Activated naive CD4-positive, alpha-beta T cell treated with anti-CD3 and anti-CD28 coated beads, Interleukin-2, amount 50 U/mL, for 72 hours (primary cell): ENCODE measurements at regions not wholly inside any gene's neighbourhood (a gene's known extent, or its start where the extent isn't known, plus 50 kb on each side); places are given as distances from the start of the nearest gene placed in this dataset.
A peak's percentile ranks its signal among the peaks of the same experiment; 100 is the strongest.

ENCODE experiments used
- ATAC-seq, 2 donors: fragments of 150-1000 bp; cut with Tn5 transposase; 2 replicates each; pipeline ENCODE4 v1.10.0; 2021; ENCODE audit warnings: mild to moderate bottlenecking in 2 of 2, moderate library complexity in 2 of 2
- DNase-seq, 2 donors: peaks; one replicate each; pipeline ENCODE4 v3.0.0; 2021 to 2022; ENCODE audit warnings: low spot score in 2 of 2
- H3K27ac Mint-ChIP-seq, 2 donors: one replicate each; pipeline ENCODE4 v1.8.0; 2022; ENCODE audit warnings: mild to moderate bottlenecking in 2 of 2, mixed read lengths in 2 of 2
- H3K36me3 Mint-ChIP-seq, 2 donors: one replicate each; pipeline ENCODE4 v1.8.0; 2022; ENCODE audit warnings: mixed read lengths in 2 of 2
- H3K9me3 Mint-ChIP-seq, 2 donors: one replicate each; pipeline ENCODE4 v1.8.0; 2022; ENCODE audit warnings: mixed read lengths in 2 of 2

DNA sequence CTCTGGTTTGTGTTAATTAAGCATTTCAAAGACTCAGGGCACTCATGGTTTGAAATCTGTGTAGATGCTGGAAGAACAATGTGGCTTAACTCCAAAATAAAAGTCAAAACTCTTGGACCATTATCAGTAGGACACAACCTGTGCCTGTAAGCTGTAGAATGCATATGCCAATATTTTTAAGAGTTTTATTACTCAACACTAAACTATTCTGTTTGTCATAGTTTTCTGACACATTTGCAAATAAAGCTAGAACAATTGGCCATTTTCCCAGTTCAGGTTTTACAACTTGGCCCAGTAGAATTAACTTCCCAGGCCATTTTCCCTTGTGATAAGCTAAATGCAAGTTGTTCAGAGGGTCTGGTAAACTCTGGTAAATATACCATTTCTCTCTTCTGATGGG is 713.1 kb downstream of the CBLN2 start:
- ATAC-seq (no peak), DNase-seq (no peak)
- Mint-ChIP-seq H3K27ac (no peak overlapping the region), H3K9me3 (peaks cover 0 to 3% of the 10 kb centered on the region in 2 donors), H3K36me3 (no peaks in the 10 kb centered on the region)

DNA sequence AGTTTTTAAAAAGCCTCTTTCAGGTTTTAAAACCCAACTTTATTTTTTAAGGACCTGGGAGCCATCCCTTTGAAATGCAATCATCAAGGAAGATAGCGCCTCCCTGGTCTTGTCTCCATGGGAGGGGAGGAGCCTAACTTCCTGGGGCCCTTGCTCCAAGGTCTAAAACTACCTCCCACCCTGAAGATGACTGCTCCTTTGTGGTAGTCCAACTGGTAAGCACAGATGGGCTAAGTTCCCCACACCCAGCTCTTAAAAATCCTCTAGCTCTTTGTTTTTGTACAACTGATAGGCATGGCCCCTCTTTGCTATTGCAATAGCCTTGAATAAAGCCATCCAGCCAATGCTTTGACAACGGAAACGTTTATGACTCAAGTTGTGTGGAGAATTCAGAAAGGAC is 716.8 kb downstream of the CBLN2 start:
- Mint-ChIP-seq H3K36me3 (no peaks in the 10 kb centered on the region), H3K27ac (no peak overlapping the region), H3K9me3 (peaks cover 0 to 4% of the 10 kb centered on the region in 2 donors)
- DNase-seq (no peak), ATAC-seq (no peak)

DNA sequence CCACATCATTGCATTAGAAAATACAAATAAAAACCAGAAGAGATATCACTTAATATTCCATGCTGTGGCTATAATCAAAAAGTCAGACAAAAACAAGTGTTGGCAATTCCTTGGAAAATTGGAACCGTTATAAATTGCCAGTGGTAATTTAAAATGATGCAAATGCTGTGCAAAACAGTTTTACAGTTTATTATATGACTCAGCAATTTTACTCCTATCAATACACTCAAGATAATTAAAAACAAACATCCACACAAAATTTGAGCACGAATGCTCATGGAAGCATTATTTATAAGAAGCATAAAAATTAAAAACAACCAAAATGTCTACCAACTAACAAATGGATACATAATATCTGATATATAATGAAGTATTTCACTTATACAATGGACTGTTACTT is 728.8 kb downstream of the CBLN2 start:
- Mint-ChIP-seq H3K9me3 (peaks cover 0 to 4% of the 10 kb centered on the region in 2 donors), H3K36me3 (no peaks in the 10 kb centered on the region), H3K27ac (no peak overlapping the region)
- ATAC-seq (no peak), DNase-seq (no peak)

DNA sequence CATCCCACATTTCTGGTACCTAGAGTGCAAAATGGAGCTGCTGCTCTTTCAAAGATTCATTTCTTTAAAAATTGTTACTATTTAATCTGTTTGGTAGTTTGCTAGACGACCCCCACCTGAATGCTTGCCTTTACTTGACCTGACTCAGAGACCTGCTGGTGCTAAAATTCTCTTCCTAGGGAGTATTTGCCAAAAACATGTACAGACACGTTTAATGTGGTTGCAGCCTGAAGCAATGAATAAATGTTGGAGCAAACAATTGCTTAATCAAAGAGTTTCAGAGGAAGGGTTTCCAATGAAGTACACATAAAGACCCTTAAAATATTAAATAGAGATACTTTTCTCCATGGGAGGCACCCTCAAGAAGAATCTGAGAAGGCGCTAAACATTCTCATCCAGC is 734.4 kb downstream of the CBLN2 start:
- Mint-ChIP-seq H3K9me3 (peaks cover 4 to 5% of the 10 kb centered on the region in 2 donors), H3K36me3 (no peaks in the 10 kb centered on the region), H3K27ac (no peak overlapping the region)
- no peak for ATAC-seq
- no peak for DNase-seq

DNA sequence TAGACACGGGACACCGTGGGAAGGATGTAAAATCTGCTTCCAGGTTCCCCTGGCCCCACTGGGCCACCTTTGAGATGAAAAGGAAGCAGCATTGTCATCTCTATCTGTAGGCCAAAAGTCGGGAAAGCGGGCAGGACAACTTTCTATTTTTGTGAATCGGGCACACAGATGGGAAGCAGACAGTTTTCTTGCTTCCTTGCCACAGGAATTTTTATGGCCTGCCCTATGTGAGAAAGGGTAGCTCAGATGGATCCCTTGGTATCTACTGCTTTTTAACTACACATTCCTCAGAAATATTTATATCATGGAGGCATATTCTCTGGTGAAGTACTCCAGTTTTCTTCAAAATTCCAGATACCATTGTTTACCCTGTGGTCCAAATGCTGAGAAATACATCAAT is 735.5 kb downstream of the CBLN2 start:
- no peak overlapping the region for H3K27ac Mint-ChIP-seq
- DNase-seq (no peak), ATAC-seq (no peak)
- peaks cover 10 to 11% of the 10 kb centered on the region in 2 donors for H3K9me3 Mint-ChIP-seq
- no peaks in the 10 kb centered on the region for H3K36me3 Mint-ChIP-seq

DNA sequence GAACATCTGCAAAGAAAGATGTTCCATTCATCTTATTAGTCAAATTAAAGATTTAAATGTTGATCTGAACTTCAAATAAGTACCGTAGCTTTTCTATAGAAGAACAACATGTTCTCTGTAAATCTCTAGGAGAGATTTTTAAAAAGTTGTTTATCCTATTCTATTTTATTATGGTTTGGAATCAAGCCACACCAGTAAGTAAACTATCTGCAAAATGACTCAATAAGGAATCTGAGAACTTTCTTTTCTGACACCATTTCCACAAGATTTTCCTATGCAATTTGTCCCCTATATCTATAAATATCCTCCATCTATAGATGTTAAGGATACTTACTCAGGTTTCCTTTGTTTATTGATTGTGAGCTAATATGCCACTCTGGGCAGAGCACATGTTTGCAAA is 736.6 kb downstream of the CBLN2 start:
- DNase-seq (no peak), ATAC-seq (no peak)
- Mint-ChIP-seq H3K36me3 (no peaks in the 10 kb centered on the region), H3K27ac (no peak overlapping the region), H3K9me3 (peaks cover 10 to 11% of the 10 kb centered on the region in 2 donors)

DNA sequence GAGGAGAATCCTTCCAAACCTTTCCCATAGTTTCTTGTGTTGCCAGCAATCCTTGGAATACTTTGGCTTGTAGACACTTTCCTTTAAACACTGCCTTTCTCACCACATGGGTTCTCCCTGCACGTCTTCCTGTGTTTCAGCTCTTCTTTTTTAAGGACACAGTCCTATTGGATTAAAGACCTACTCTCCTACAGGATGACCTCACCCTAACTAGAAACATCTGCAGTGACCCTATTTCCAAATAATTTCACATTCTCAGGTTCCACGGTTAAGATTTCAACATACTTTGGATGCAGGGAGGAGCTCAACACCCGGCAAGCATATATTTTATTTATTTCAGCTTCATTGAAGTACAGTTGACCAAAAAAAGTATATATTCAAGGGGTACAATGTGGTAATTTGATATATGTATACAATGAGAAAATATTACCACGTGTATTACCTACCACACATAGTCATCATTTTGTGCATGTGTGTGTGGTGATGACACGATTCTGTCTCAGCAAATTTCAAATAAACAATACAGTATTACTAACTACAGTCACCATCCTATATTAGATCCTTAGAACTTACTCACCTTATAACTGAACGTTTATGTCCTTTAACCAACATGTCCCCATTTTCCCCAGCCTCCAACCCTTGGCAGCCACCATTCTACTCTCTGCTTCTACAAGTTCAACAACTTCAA is 745.0 kb downstream of the CBLN2 start:
- Mint-ChIP-seq H3K36me3 (no peaks in the 10 kb centered on the region), H3K27ac (no peak overlapping the region), H3K9me3 (peaks cover 5 to 8% of the 10 kb centered on the region in 2 donors)
- ATAC-seq: no peak
- no peak for DNase-seq

DNA sequence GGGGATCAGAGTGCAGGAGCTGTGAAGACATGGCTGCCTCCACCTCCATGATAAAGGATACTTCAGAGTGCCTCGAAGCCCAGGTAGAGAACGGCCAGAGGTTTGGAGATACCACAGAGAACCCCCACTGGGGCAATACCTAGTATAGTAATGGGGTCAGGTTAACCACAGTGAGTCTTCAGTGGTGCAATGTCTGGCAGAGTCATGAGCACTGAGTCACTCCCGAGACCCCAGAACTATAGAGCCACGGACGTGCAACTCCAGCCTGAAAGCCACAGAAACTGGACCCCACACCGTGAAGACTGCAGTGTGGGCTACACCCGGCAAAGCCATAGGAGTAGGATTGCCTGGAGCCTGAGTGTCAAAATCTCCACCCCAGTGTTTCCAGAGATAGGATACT is 746.6 kb downstream of the CBLN2 start:
- Mint-ChIP-seq H3K36me3 (no peaks in the 10 kb centered on the region), H3K27ac (no peak overlapping the region), H3K9me3 (peaks cover 0 to 3% of the 10 kb centered on the region in 2 donors)
- no peak for ATAC-seq
- DNase-seq: no peak

DNA sequence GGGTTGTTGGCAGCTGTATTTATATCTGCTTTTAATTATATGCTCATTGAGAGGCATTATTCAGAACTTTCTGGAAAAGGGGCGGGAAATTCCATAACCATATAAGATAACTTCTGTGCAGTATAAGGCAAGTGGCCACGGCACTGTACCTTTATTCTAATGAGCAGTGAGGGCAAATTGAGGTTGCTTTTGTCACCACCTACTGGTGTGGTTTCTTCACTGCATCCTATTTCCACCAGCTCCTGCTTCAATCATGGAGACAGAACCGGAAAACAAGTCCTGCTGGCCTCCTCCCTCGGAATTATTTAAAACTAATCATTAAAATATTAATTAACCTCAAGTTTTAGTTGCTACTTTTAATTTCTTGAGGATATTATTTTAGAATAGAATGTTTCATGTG is 759.4 kb downstream of the CBLN2 start:
- Mint-ChIP-seq H3K36me3 (no peaks in the 10 kb centered on the region), H3K9me3 (no peaks in the 10 kb centered on the region), H3K27ac (no peak overlapping the region)
- peak in 1 of 2 donors; percentile 9 for DNase-seq
- peak; percentile 29 to 55 for ATAC-seq

DNA sequence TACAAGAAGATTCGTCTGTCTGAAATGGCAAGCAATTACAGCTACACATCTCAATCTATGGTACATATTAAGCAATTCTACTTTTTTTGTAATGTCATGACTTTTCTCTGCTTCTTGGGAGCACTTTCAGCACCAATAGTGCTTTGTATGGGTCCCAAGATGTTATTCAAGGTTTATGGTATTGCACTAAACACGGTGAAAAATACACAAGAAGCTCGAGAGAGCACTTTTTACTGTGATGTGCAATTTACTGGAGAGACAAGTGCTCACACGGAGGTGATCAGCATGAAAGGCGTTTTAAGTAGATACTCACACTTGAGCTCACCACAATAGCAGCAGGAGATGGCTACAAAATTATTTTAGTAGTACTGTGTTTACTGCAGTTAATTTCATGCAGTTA is 783.6 kb downstream of the CBLN2 start:
- ATAC-seq (no peak), DNase-seq (no peak)
- H3K36me3 Mint-ChIP-seq: no peaks in the 10 kb centered on the region
- H3K27ac Mint-ChIP-seq: no peak overlapping the region
- H3K9me3 Mint-ChIP-seq: peaks cover 4 to 12% of the 10 kb centered on the region in 2 donors

DNA sequence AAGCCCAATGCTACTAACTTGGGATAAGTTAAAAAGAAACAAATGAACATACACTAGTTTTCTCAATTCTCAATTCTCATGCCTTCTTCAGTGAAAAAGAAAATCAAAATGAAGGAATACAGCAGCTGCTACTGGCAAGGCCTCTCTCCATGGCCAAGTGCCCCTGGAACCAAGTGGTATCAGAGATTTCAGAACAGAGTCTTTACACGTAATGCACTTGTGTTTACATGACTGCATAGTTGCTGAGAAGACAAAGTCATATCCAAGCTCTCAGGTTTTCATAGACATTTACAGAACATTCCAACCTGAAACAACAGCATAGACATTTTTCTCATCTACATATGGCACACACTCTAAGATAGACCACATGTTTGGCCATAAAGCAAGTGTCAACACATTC is 789.9 kb downstream of the CBLN2 start:
- Mint-ChIP-seq H3K27ac (no peak overlapping the region), H3K36me3 (no peaks in the 10 kb centered on the region), H3K9me3 (peaks cover 4 to 5% of the 10 kb centered on the region in 2 donors)
- ATAC-seq (no peak), DNase-seq (no peak)

DNA sequence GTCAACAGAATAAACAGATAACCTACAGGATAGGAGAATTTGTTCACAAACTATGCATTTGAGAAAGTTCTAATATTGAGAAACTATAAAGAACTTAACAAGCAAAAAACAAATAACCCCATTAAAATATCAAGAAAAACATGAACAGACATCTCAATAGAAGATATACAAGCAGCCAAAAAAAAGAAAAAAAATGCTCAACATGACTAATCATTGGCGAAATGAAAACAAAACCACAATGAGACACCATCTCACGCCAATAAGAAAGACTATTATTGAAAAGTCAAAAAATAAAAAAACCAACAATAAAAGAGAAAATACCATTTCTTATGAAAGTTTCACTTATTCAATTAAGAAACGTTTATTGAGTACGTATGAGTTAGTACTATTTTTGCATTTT is 800.5 kb downstream of the CBLN2 start:
- peaks cover 0 to 5% of the 10 kb centered on the region in 2 donors for H3K36me3 Mint-ChIP-seq
- peaks cover 7 to 12% of the 10 kb centered on the region in 2 donors for H3K9me3 Mint-ChIP-seq
- H3K27ac Mint-ChIP-seq: no peak overlapping the region
- ATAC-seq (no peak), DNase-seq (no peak)

DNA sequence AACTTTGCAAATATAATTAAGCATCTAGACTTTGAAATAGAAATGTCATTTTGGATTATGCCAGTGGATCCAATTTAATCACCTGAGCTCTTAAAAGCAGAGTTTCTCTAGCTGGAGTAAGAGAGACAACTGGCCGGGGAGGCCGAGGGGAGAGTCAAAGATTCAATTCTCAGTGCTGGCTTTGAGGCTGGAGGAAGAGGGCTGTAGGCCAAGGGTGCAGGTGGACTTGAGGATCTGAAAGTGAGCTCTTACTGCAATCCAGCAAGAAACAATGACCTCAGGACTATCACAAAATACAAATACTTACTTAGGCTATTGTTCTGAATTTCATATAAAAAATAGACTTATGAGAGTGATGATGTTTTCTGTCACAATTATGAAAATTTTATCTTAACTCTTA is 814.5 kb downstream of the CBLN2 start:
- Mint-ChIP-seq H3K27ac (no peak overlapping the region), H3K36me3 (no peaks in the 10 kb centered on the region), H3K9me3 (peaks cover 0 to 4% of the 10 kb centered on the region in 2 donors)
- no peak for ATAC-seq
- no peak for DNase-seq

DNA sequence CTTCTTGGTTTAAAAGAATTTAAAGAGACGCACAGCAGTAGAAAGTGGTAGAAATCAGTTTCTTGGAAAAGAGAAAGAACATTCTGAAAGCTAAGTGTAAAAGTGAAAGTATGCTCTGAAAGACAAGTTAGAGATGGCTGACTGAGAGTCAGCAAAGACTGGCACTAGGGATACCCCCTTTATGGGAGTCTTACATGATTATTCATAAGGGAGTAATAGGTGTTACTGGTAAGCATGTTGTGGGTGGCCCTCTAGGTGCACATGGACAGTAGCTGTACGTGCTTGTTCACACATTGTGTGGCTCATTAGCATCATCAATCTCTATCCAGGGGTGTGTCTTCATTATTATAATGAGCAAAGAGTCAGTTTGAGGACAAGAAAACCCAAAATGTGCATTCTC is 816.2 kb downstream of the CBLN2 start:
- ATAC-seq: peak in 1 of 2 donors; percentile 69
- H3K9me3 Mint-ChIP-seq: peaks cover 0 to 4% of the 10 kb centered on the region in 2 donors
- H3K36me3 Mint-ChIP-seq: no peaks in the 10 kb centered on the region
- no peak overlapping the region for H3K27ac Mint-ChIP-seq
- DNase-seq: no peak

DNA sequence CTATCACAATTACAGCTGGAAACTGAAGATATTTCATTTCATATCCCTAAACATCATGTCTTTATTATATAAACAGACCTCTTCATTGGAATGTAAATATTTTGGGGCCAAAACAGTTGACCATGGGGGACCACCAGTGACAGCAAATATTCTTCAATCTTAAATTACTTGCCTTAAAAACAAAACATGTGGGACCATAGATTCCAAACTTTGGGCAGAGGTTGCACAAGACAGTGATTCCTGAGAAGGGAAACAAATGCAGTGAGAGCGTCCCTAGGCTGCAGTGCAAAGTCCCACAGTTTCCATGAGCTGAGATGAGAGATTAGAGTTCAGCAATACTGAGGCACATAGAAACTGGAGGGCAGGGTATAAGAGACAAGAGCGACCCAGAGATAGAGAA is 818.9 kb downstream of the CBLN2 start:
- DNase-seq (no peak), ATAC-seq (no peak)
- H3K36me3 Mint-ChIP-seq: no peaks in the 10 kb centered on the region
- no peak overlapping the region for H3K27ac Mint-ChIP-seq
- peaks cover 0 to 4% of the 10 kb centered on the region in 2 donors for H3K9me3 Mint-ChIP-seq

DNA sequence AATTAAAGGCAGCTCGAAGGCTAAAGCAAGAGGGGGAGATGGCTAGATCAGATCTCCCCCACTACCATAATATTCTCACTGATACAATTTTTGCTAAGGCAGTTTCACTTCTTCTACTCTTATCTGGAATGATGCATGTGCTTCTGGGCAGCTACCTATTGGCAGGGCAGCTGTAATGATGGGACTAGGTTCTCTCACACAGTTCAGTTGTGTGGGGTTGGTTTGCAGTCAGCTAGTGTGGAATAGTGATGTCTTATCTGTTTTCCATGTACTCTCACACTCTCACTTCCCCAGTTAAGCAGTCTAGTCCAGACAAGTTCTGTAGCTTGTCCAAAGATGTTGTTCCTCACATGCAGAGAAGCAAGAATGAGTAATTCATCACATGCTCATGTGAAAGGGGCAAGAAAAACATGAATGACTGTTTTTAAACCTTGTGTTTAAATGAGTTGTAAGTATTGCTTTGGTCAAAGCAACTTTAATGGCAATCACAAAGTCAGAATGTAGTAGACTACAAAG is 836.1 kb downstream of the CBLN2 start:
- H3K36me3 Mint-ChIP-seq: no peaks in the 10 kb centered on the region
- DNase-seq (no peak), ATAC-seq (no peak)
- H3K27ac Mint-ChIP-seq: no peak overlapping the region
- H3K9me3 Mint-ChIP-seq: no peaks in the 10 kb centered on the region

DNA sequence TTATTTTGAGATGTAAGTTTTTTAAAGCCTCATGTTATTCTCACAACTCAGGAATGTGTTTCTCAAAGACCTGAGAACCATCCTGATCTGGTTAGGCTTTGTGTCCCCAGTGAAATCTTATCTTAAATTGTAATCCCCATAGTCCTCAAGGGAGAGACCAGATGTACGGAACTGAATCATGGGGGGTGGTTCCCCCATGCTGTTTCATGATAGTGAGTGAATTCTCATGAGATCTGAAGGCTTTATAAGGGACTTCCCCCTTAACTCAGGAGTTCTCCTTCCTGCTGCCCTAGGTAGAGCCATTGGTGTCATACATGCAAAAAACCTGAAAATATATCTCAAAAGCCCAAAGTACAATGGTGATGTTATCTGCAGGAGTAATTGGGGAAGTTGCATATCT is 836.7 kb downstream of the CBLN2 start:
- H3K36me3 Mint-ChIP-seq: no peaks in the 10 kb centered on the region
- peak overlapping the region in 1 of 2 donors; percentile 11 for H3K27ac Mint-ChIP-seq
- H3K9me3 Mint-ChIP-seq: no peaks in the 10 kb centered on the region
- no peak for DNase-seq
- ATAC-seq: peak in 1 of 2 donors; percentile 41

DNA sequence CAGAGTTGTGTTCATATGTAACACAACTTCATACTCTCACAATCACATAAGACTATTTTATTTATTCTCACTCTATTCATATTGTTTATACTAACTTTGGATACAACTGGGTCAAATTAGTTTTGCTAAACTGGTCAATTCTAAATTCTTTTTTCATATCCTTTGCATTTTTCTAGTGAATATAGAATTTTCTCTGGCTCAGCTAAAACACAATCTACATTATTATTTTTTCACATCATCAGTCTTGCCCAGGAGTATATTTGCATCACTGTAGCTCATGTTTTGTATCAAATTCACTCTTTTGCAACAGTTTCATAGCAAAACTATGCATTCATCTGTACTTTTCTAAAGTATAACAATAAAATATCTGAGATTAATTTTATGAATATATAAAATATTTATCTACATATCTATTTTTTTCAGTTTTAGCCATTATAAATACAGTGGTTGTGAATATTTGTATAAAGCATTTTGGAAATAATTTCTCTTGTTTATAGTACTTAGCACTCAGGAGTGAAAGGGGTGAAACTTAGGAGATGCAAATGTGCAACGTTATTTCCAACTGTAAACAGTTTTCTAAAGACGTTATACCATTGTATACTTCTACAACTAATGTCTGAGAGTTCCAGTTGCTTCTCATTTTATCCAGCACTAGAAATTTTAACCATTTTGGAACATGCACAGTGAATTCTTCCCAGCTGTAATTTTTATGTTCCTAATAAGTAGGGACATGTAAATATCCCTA is 854.6 kb downstream of the CBLN2 start:
- ATAC-seq (no peak), DNase-seq (no peak)
- no peaks in the 10 kb centered on the region for H3K36me3 Mint-ChIP-seq
- peaks cover 0 to 5% of the 10 kb centered on the region in 2 donors for H3K9me3 Mint-ChIP-seq
- no peak overlapping the region for H3K27ac Mint-ChIP-seq
